Coronary artery (tissue), 2 donors: ENCODE measurements at regions not wholly inside any gene's neighbourhood (a gene's known extent, or its start where the extent isn't known, plus 50 kb on each side); places are given as distances from the start of the nearest gene placed in this dataset.

Experiments used
- DNase-seq: peaks from one replicate; pipeline ENCODE4 v3.0.0-alpha.2; 2017; ENCODE audit warnings: low spot score
- H3K27ac ChIP-seq, 2 donors: fragments of 200-600 bp; sonication (generic); one replicate each; pipeline ENCODE4 v1.5.1; 2016 to 2019
- H3K4me3 ChIP-seq: fragments of 200-600 bp; sonication (generic); 2 replicates; pipeline ENCODE4 v1.5.1; 2016; ENCODE audit warnings: mild to moderate bottlenecking, moderate library complexity
- TF ChIP-seq, protein P1 (sequence below): fragments of 200-600 bp; sonication (generic); IDR thresholded peaks from one replicate; pipeline ENCODE4 v1.5.1; 2019; ENCODE audit warnings: antibody characterized with exemption

DNA sequence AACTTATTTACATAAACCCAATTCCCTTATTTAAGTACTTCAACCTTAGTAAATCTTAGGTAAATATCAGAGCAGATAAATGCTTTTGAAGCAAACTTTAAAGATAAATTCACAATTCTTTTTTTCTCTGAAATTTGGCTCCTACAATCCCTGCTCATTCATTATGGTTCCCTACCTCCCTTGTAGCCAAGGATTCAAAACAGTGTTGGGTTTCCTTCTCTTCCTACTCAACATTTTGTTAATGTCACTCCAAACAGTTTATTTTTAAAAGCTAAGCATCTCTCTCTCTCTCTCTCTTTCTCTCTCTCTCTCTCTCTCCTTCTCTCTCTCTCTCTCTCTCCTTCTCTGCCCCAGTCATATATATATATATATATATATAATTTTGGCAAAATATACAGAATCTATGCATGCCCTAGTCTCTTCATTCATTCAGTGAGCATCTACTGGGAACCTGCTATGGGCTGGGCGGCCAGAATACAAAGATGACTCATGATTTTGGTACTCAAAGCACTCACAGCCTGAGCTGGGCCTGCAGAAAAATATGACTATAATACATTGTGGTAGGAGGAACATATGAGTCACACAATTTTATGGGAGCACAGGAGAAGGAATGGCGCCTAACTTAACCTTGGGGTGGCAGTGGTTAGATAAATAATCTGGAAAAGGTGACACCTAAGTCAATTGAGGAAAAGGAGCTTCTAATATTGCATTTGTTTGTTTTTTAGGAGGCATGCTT lies 123.7 kb upstream of the DHRS4 start:
- no peak for DNase-seq
- TF ChIP-seq, protein P1, sequence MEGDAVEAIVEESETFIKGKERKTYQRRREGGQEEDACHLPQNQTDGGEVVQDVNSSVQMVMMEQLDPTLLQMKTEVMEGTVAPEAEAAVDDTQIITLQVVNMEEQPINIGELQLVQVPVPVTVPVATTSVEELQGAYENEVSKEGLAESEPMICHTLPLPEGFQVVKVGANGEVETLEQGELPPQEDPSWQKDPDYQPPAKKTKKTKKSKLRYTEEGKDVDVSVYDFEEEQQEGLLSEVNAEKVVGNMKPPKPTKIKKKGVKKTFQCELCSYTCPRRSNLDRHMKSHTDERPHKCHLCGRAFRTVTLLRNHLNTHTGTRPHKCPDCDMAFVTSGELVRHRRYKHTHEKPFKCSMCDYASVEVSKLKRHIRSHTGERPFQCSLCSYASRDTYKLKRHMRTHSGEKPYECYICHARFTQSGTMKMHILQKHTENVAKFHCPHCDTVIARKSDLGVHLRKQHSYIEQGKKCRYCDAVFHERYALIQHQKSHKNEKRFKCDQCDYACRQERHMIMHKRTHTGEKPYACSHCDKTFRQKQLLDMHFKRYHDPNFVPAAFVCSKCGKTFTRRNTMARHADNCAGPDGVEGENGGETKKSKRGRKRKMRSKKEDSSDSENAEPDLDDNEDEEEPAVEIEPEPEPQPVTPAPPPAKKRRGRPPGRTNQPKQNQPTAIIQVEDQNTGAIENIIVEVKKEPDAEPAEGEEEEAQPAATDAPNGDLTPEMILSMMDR: no peak
- H3K27ac ChIP-seq: no peak overlapping the region
- no peak overlapping the region for H3K4me3 ChIP-seq

DNA sequence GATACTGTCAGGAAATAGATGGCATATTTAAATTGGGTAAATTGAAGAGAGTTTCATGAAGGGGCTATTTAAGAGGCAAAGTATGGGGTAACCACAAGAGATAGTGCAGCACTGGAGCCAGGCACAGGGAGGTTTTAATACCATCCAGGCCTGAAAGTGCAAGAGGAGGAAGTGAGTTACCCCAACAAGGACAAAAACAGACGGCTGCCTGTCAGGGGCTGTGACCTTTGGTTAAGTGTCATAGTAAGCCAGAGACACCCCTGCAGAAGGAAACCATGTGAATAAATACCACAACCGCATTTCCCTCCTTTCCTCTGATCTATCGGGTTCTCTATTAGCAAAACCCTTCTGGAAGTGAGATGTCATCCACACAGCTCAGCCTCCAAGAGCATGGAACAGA lies 122.0 kb upstream of the DHRS4 start:
- DNase-seq: no peak
- TF ChIP-seq, protein P1: no peak
- H3K27ac ChIP-seq: no peak overlapping the region
- no peak overlapping the region for H3K4me3 ChIP-seq

DNA sequence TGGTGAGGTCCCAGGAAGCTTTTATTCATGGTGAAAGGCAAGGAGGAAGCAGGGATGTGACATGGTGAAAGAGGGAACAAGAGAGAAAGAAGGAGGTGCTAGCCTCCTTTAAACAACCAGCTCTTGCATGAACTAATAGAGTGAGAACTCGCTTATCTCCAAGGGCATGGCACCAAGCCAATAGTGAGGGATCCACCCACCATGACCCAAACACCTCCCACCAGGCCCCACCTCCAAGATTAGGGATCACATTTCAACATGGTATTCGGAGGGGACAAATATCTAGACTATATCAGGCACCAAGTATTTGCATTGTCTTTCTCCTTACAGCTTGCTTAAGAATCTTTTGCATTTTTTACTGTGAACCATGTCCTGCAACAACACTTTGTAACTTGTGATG lies 91.9 kb upstream of the DHRS4 start:
- Histone ChIP-seq H3K27ac (no peak overlapping the region), H3K4me3 (no peak overlapping the region)
- DNase-seq: no peak
- TF ChIP-seq, protein P1: no peak

DNA sequence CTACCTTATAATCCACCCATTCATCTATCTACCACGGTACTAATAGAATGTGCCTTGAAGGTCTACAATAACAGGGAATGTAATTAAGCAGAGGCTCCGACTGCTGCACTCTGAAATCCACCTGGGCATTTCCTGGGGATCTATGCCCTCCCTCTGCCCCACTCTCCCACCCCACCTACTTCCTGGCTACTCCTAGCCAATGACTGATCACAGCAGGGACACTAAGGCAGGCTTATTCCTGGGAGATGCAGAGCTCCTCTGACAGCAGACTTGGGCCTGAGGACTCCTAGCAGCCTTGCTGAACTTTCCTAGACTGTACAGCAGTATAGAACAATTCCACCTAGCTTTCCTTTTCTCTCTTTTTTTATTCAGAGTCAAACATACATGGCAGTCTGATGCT lies 91.1 kb upstream of the DHRS4 start:
- H3K4me3 ChIP-seq: no peak overlapping the region
- H3K27ac ChIP-seq: no peak overlapping the region
- DNase-seq: no peak
- TF ChIP-seq, protein P1: no peak

DNA sequence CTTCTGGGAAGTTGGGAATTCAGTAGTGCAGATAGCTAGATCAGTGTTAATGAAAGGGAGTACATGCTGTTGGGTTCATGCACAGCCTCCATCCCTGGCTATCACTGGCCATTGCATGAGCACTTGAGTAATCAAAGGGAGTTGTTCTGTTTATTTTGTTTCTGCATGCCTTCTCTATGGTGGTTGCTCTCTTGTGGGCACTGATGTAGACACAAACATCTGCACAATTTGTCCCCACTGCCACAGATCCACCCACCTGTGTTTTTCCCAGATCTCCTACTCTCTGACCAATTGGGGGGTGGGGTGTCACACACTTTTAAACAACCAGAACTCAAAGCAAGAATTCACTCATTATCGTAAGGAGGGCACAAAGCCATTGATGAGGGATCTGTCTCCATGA lies 89.7 kb upstream of the DHRS4 start:
- DNase-seq: no peak
- TF ChIP-seq, protein P1: no peak
- H3K4me3 ChIP-seq: no peak overlapping the region
- H3K27ac ChIP-seq: no peak overlapping the region

DNA sequence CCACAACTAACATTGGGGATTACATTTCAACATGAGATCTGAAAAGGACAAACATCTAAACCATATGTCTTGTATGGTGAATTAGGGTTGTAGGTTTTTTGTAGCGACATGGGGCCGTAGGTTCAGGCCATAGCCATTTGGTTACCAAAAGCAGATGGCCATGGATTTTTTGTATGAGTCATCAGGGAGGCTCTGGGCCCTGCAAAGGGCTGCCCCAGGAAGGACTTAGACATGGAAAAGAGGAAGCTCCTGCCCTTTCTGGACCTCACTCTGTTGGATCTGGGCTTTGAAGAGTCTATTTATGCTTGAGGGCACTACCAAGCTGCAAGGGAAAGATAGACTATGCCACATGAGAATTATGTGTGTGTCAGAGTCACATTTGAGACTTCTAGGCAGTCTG lies 89.3 kb upstream of the DHRS4 start:
- Histone ChIP-seq H3K27ac (no peak overlapping the region), H3K4me3 (no peak overlapping the region)
- DNase-seq: no peak
- TF ChIP-seq, protein P1: no peak

DNA sequence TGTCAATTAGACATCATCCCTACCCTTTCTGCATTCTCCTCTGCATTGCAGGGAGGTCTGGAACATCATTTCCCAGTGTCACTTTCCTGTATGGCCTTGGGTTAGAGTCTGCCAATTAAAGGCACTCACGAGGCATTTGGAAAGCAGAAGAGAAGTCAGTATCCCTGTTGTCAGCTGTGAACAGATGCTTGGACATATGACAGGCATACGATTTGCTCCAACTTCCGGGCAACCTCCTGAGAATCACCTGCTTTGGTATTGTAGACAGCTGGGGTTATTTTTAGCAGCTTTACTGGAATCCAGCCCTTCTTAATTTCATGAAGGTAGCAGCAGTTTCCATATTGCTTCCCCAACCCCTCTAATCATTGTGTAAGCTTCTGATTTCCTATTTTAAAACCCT lies 88.7 kb upstream of the DHRS4 start:
- TF ChIP-seq, protein P1: no peak

More for the DNA sequence above, 88.7 kb upstream of the DHRS4 start:
- Histone ChIP-seq H3K4me3 (no peak overlapping the region), H3K27ac (no peak overlapping the region)
- no peak for DNase-seq
